ENCODE measurements at regions not wholly inside any gene's neighbourhood (a gene's known extent, or its start where the extent isn't known, plus 50 kb on each side); places are given as distances from the start of the nearest gene placed in this dataset.

DNA sequence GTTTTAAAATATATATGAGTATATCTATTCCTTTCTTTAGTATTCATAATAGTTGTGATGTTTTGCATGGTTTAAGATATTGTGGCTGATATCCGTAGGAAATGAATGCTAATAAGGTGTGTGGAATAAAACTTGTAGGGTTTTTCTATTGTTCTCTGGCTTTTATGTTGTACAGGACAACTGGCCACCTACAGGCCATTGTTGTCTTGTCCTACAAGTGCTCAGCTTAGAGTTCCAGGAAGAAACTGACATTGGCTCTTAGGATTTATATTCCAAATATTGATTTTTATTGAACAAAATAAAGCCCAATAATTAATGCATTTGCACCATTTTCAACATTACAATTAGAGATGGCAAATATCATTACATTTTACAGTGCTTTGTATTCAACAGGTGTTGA lies 512.8 kb upstream of the TENM4 start:
- DNase-seq (ENCODE audit: low spot score): no peak

DNA sequence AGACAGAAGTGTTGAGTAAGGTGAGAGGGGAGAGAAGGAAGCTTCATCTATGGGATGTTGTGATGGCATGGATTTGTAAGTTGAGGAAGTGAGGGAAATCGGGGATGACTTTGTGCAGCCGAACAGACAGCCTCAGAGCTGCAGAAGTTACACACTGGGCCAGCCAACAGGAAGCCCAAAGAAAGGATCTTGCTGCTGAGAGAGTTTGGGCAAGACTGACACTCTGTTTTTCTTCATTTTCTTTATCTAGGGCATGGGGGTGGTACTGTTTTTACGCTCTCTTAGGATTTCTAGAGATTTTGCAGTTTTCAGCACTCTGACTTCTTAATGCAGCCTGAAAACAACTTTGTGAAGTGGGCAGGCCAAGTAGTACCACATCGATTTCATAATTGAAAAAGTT lies 509.9 kb upstream of the TENM4 start:
- DNase-seq (ENCODE audit: low spot score): no peak

GRCh38 chr11:79950172-79950571 lies 509.3 kb upstream of the TENM4 start:
- no peak for DNase-seq (ENCODE audit: low spot score)

DNA sequence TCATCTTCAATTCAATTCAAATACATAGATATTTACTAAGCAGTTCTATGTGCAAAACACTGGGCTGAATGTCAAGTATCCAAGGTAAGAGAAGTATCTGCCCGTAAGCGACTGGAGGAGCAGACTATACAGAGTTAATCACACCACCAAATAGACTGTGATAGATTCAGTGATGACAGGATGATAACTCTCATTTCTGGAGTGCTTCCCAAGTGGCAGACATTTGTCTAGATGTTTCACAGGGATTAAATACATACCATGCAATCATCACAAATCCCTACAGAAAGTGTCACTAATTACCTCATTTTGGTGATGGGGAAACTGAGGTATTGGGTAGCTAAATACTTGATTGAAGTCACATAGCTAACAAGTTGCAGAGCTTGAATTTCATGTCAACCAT lies 508.7 kb upstream of the TENM4 start:
- no peak for DNase-seq (ENCODE audit: low spot score)

DNA sequence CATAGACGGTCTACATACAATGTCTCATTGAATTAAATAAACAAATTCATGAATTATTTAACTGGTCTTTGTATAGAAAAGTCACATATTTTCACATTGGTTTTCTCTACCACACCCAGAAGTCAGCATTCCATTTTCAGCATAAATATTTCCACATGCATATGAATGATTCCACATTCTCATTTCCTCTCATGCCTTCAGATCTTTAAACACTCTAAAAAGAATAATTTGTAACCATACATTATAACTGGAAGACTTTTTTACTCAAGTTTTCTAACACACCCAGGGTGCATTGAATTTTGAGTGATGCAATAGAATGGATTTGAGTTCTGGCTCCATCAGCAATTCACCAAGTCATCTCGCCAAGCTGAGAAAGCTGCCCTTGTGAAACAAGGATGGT lies 501.8 kb upstream of the TENM4 start:
- DNase-seq (ENCODE audit: low spot score): no peak

DNA sequence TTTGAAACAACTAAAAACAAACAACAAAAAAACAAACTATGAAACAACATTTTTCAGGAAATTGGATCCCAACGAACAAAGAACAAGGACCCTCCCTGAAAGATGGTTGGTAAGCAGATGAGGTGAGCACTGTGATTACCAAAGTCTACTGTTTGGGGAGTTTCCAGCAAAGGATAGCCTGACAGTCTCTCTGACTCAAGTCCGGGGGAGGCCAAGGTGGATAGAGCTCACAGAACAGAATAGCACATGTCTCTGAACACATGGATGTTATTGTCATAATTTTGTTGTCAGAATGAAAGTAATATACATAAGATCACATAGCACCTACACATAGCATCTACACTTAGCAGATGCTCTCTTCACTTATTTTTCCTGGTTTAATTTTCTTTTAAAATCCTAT lies 501.3 kb upstream of the TENM4 start:
- no peak for DNase-seq (ENCODE audit: low spot score)

- no peak for DNase-seq (ENCODE audit: low spot score)
These were observed 500.3 kb upstream of the TENM4 start for GRCh38 chr11:79940974-79941735.

- no peak for DNase-seq (ENCODE audit: low spot score)
These were observed 499.3 kb upstream of the TENM4 start for GRCh38 chr11:79940165-79940564.

DNA sequence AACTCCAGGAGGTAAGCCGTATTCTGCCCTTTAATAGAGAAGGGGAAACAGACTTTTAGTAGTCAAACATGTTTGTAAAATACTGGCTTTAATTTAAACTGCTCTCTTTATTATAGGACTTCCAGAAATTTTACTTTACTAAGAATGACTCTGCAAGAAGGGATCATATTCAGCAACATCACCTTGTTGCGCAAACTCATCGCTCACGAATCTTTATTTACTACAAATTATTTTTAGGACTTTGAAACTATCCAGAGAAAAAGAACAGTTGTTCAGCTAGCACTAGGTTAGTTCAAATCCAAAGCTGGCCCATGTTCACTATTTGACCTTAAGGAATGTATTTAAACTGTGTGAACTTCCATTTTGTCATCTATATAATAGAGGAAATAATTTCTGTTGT lies 498.3 kb upstream of the TENM4 start:
- no peak for DNase-seq (ENCODE audit: low spot score)

GRCh38 chr11:79937676-79938334 lies 497.0 kb upstream of the TENM4 start:
- DNase-seq (ENCODE audit: low spot score): no peak

DNA sequence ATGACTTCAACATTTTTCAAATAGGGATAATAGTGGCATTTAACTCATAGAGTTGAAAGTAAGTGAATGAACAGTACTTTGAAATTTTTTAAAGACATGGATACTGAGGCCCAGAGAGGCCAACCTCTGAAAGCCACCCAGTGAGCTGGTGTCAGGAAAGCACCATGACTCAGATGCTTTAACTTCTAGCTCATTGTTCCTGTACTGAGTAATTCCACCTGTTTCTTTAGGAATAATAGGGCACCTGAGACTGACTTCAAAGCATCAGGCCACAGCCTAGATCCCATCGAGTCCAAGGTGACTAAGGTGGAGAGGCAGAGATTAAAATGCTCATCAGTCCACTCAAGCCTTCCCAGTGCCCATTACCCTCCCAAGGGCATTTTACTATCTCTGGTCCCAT lies 491.8 kb upstream of the TENM4 start:
- no peak for DNase-seq (ENCODE audit: low spot score)

DNA sequence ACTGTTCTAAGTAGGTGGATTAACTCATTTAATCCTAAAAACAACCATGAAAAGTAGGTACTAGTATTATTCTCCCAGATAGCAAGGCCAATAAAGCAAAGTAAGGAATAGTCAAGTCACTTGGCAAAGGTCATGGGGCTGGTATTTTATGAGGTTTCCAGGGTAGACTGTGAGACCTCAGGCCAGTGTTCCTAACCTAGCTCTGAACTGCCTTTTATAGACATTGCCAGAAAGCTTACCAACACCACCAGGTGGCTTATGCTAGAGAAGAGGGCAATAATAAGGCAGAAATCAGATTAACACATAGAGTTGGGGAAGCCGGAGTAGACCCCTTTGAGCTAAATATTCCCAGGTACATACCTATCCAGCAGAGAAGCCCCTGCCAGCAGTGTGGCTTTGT lies 490.9 kb upstream of the TENM4 start:
- DNase-seq (ENCODE audit: low spot score): no peak

- DNase-seq (ENCODE audit: low spot score): no peak
These were observed 485.9 kb upstream of the TENM4 start for GRCh38 chr11:79926707-79927106.

DNA sequence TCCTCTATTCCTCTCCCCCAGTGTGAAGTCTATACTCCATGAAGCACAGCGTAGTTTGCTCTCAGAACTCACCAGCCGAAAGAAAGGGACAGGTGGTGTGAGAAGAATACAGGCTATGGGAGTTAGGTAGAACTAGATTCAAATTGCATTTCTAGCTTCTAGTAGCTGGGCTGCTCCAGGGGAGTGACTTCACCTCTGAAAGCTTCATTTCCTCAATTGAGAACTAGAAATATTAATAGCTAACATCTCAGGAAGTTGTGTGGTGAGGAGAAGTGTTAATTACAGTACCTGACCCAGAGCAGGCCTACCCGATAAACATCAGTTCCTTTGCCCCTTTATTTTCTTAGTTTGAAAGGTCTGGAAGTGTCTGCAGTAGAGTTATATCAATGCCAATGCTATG lies 484.7 kb upstream of the TENM4 start:
- no peak for DNase-seq (ENCODE audit: low spot score)

DNA sequence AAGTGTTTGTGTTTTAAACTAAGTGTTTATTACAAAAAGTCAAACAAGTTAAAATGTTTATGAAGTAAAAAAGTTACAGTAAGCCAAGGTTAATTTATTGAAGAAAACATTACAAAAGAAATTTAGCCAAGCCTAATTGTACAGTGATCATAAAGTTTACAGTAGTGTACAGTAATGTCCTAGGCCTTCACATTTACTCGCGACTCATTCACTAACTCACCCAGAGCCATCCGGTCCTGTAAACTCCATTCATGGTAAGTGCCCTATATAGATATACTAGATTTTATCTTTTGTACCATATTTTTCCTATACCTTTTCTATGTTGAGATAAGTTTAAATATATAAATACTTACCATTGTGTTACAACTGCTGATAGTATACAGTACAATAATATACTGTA lies 481.8 kb upstream of the TENM4 start:
- no peak for DNase-seq (ENCODE audit: low spot score)

DNA sequence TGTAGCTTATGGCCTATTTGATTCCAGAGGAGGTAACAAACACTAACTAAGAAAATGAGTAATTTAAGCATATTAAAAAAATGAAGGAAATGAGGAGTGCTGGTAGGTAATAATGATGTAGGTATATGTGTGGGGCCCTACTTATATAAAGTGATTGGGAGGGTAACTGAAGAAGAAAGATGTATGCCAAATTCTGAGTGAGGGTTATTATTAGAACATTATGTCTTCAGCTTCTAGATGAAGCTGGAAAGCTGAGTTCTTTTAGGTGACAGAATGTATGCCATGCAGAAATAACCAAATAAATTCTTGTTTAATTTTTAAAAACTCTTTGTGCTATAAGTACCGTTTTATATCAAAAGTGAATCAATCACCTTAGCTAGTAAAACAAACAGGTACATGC lies 479.6 kb upstream of the TENM4 start:
- DNase-seq (ENCODE audit: low spot score): no peak

DNA sequence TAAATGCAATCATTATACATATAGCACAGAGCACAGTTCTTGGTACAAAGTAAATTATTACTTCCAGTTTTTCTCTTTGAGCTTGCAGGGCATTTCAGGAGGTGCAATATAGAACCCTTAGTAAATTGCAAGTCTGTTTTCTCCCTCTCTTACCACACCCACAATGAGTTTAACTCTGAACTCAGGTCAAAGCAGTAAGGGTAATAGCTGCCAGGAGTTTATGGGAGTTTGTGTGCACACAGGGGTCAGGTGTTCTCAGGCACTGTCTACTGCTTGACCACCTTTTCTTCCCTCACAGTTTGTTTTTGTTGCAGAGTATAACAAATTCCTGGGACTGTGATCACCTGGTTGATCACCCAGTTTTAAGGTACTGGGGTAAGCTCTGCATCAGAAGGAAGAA lies 478.5 kb upstream of the TENM4 start:
- no peak for DNase-seq (ENCODE audit: low spot score)

DNA sequence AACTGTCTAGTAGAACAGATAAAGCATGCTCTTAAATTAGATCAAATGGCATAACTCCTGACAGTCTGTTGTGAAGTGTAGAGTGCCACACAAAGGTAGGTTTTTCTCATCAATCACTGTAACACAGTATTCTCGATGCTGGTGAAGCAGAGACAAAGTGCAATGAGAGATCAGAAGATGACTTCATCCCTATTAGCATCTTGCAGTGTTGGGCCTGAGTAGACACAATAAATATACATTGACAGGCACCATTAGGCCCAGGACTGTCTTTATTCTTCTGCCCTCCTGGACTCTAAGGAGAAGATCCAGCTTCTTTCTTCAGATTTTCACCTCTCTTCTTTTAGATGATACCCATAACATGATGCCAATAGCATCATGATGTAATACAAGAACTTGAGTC lies 478.0 kb upstream of the TENM4 start:
- DNase-seq (ENCODE audit: low spot score): no peak

DNA sequence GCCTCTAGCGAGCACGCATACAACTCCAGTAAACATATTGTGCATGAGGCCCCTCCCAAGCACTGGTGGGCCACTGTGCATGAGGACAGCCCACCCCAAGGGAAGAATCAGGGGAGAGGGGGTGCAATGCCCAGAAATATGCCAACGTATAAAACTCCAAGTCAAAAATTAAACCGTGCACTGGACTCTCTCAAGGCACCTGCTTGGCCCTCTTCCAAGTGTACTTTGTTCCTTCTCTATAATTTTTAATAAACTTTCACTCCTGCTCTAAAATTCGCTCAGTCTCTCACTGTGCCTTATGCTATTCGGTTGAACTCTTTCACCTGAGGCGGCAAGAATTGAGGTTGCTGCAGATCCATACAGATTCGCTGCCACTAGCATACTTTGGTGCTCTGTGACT lies 465.3 kb upstream of the TENM4 start:
- no peak for DNase-seq (ENCODE audit: low spot score)

DNA sequence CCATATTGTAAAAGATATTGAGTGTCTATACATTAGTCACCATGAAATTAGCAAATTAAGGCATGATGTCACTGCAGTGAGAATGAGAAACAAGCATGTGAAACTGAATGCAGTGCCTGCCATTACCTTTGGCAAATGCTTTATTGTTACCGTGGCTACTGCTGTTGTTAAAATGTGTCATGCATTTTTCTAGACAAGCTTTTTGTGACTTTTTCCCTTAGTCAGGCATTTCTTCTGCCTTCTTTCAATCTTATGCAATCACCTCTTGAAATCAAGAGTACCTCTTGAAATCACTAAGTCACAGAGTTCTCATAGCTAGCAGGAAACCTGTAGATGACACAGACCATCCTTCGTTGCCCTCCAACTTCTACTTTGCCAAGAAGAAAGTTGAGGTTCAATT lies 461.7 kb upstream of the TENM4 start:
- DNase-seq (ENCODE audit: low spot score): no peak

DNA sequence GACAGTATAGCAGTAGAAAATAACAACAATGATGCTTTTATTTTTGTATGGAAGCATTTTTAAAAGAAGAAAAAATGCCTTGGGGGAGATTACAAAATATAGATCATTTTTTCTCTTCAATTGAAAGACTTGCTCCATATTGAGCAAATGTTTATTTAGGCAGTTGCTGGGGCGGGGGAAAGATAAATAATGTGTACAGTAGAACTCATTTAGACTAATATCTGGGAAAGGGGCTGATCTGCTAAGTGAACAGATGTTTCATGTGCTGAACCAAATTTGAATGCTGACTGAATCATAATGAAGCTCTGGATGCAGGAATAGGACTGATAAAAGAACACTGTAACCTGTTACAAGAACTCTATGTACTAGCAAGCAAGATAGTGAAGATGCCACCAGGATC lies 457.1 kb upstream of the TENM4 start:
- no peak for DNase-seq (ENCODE audit: low spot score)

GRCh38 chr11:79896258-79896657 lies 455.4 kb upstream of the TENM4 start:
- DNase-seq (ENCODE audit: low spot score): no peak

- DNase-seq (ENCODE audit: low spot score): no peak
These were observed 453.3 kb upstream of the TENM4 start for GRCh38 chr11:79894111-79894510.

DNA sequence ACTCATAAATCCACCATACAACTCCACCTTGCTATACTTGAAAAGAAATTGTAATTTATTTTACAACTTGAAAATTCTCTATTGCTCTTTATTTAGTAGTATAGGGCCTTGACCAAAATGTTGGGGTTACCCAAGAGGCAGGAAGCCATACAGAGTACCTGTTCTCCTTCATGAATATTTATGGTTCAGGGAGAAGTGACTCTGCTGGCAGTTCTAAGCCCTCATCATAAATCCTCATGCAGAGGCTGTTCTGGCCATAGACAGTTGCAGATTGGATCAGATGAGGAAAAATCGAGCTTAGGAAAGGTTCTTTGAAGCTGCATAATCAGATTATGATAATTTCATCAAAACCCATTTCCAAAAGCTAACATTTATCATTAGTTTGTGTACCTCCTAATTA lies 449.4 kb upstream of the TENM4 start:
- no peak for DNase-seq (ENCODE audit: low spot score)
